CD14-positive monocyte (primary cell): ENCODE measurements at regions not wholly inside any gene's neighbourhood (a gene's known extent, or its start where the extent isn't known, plus 50 kb on each side); places are given as distances from the start of the nearest gene placed in this dataset.

Source experiments
- DNase-seq, 3 donors: peaks; one replicate each; pipeline ENCODE4 v3.0.0-alpha.2; 2011 to 2022
- H2AFZ ChIP-seq: 2 replicates; pipeline ENCODE4 v1.6.0; 2012; ENCODE audit warnings: mild to moderate bottlenecking, low read depth, low read length, inconsistent platforms; ENCODE audit not compliant: insufficient read depth, poor library complexity, severe bottlenecking
- H3K27ac ChIP-seq, 2 donors: 1 replicate in 1 of 2; 2 replicates in 1 of 2; pipeline ENCODE4 v1.5.1; 2012 to 2013; ENCODE audit warnings: low read length in 2 of 2, control low read depth in 1 of 2, inconsistent platforms in 1 of 2, low read depth in 1 of 2, mild to moderate bottlenecking in 1 of 2
- H3K27me3 ChIP-seq, 2 donors: one replicate each; pipeline versions ENCODE4 v1.6.0 to v1.6.1; 2011 to 2013; ENCODE audit warnings: low read length in 2 of 2; ENCODE audit not compliant: control insufficient read depth in 2 of 2, insufficient read depth in 2 of 2
- H3K36me3 ChIP-seq, 2 donors: replicated peaks in 1 of 2; 1 replicate in 1 of 2; 2 replicates in 1 of 2; pipeline versions ENCODE4 v1.5.1 to v1.6.1; 2012 to 2013; ENCODE audit warnings: low read length in 2 of 2, control low read depth in 1 of 2, inconsistent platforms in 1 of 2, mild to moderate bottlenecking in 1 of 2; ENCODE audit not compliant: insufficient read depth in 2 of 2, control insufficient read depth in 1 of 2
- H3K4me1 ChIP-seq, 2 donors: 1 replicate in 1 of 2; 2 replicates in 1 of 2; pipeline versions ENCODE4 v1.5.1 to v1.6.1; 2012 to 2013; ENCODE audit warnings: low read length in 2 of 2, control low read depth in 1 of 2, inconsistent platforms in 1 of 2, mild to moderate bottlenecking in 1 of 2, moderate library complexity in 1 of 2; ENCODE audit not compliant: insufficient read depth in 2 of 2, control insufficient read depth in 1 of 2
- H3K4me2 ChIP-seq: replicated peaks from 2 replicates; pipeline ENCODE3; 2012; ENCODE audit warnings: low read length, moderate library complexity, mild to moderate bottlenecking; ENCODE audit not compliant: poor library complexity, severe bottlenecking; ENCODE audit errors: extremely low read depth
- H3K4me3 ChIP-seq, 3 experiments: fragments of 200-600 bp in 1 of 3; sonication (generic) in 1 of 3; replicated peaks in 1 of 3; 1 replicate in 2 of 3; 2 replicates in 1 of 3; pipeline ENCODE4 v1.5.1; 2011 to 2013; ENCODE audit warnings: low read length in 3 of 3, mild to moderate bottlenecking in 3 of 3, control low read depth in 2 of 3, low read depth in 2 of 3, inconsistent platforms in 1 of 3, moderate library complexity in 1 of 3
- H3K79me2 ChIP-seq: 2 replicates; pipeline ENCODE4 v1.6.0; 2012; ENCODE audit warnings: mild to moderate bottlenecking, control low read depth, inconsistent platforms, low read length, moderate library complexity; ENCODE audit not compliant: insufficient read depth
- H3K9ac ChIP-seq: 2 replicates; pipeline ENCODE4 v1.6.0; 2017; ENCODE audit warnings: low read length, mild to moderate bottlenecking; ENCODE audit not compliant: insufficient read depth, poor library complexity, severe bottlenecking
- H3K9me3 ChIP-seq, 2 donors: replicated peaks in 1 of 2; 1 replicate in 1 of 2; 2 replicates in 1 of 2; pipeline versions ENCODE4 v1.5.1 to v1.6.1; 2012 to 2013; ENCODE audit warnings: low read length in 2 of 2, control low read depth in 1 of 2; ENCODE audit not compliant: control insufficient read depth in 1 of 2, insufficient read depth in 1 of 2
- H4K20me1 ChIP-seq: 2 replicates; pipeline ENCODE4 v1.6.0; 2012; ENCODE audit warnings: mild to moderate bottlenecking, low read length, control low read depth, moderate library complexity; ENCODE audit not compliant: insufficient read depth
- H3K27ac Mint-ChIP-seq, 7 donors: one replicate each; pipeline ENCODE4 v1.8.0; 2020; ENCODE audit warnings: mild to moderate bottlenecking in 7 of 7, mixed read lengths in 7 of 7, moderate library complexity in 6 of 7, inconsistent platforms in 2 of 7
- H3K27me3 Mint-ChIP-seq, 3 donors: one replicate each; pipeline ENCODE4 v1.8.0; 2021 to 2022; ENCODE audit warnings: low read depth in 3 of 3, mild to moderate bottlenecking in 3 of 3, mixed read lengths in 3 of 3, moderate library complexity in 3 of 3, inconsistent platforms in 1 of 3
- H3K36me3 Mint-ChIP-seq, 2 donors: one replicate each; pipeline ENCODE4 v1.8.0; 2020; ENCODE audit warnings: mixed read lengths in 2 of 2, inconsistent platforms in 1 of 2, mild to moderate bottlenecking in 1 of 2
- H3K4me1 Mint-ChIP-seq: one replicate; pipeline ENCODE4 v1.8.0; 2020; ENCODE audit warnings: mild to moderate bottlenecking, mixed read lengths
- H3K4me3 Mint-ChIP-seq, 2 donors: one replicate each; pipeline ENCODE4 v1.8.0; 2020; ENCODE audit warnings: mild to moderate bottlenecking in 2 of 2, mixed read lengths in 2 of 2, moderate library complexity in 1 of 2
- H3K9me3 Mint-ChIP-seq, 7 donors: one replicate each; pipeline ENCODE4 v1.8.0; 2020 to 2022; ENCODE audit warnings: mixed read lengths in 7 of 7, mild to moderate bottlenecking in 6 of 7, moderate library complexity in 6 of 7, inconsistent platforms in 2 of 7
- CTCF ChIP-seq: fragments of 200-600 bp; IDR thresholded peaks from one replicate; pipeline ENCODE4 v1.8.0; 2022; ENCODE audit warnings: antibody characterized with exemption, mild to moderate bottlenecking
- WGBS: methylation state at CpG from one replicate; pipeline ENCODE4 v1.1.5; 2013; ENCODE audit warnings: missing lambda C conversion rate; ENCODE audit not compliant: insufficient coverage; 5-methylcytosine and 5-hydroxymethylcytosine counted together
- intact Hi-C, 2 donors: fragments of 100-400 bp; cut with micrococcal nuclease; formaldehyde crosslinking; loops; one replicate each; pipeline versions ENCODE4 v1.15.0 to v1.15.1; 2023

GRCh38 chr2:181777734-181778133, 97.4 kb upstream of the NEUROD1 start:
- peaks cover 6 to 21% of the 10 kb centered on the region in 2 donors for H3K4me1 ChIP-seq
- DNase-seq, result no peak

GRCh38 chr2:181778621-181779201, 98.4 kb upstream of the NEUROD1 start:
- Mint-ChIP-seq H3K36me3 (no peaks in the 10 kb centered on the region), H3K9me3 (peaks cover 0 to 2% (median 0%) of the 10 kb centered on the region in 7 donors), H3K4me1 (peaks cover 29% of the 10 kb centered on the region), H3K27ac (no peak overlapping the region), H3K4me3 (no peak overlapping the region), H3K27me3 (peaks cover 0 to 3% (median 0%) of the 10 kb centered on the region in 3 donors)
- H3K9me3 ChIP-seq, result no peaks in the 10 kb centered on the region
- H3K9ac ChIP-seq, result no peak overlapping the region
- TF ChIP-seq CTCF, result no peak
- H3K27ac ChIP-seq, result no peak overlapping the region
- WGBS, result 100% methylated on average over 1 of the region's 2 CpGs
- no peak overlapping the region for H2AFZ ChIP-seq
- intact Hi-C loops, result no loop called here
- H4K20me1 ChIP-seq, result no peaks in the 10 kb centered on the region
- H3K79me2 ChIP-seq, result no peaks in the 10 kb centered on the region
- H3K4me2 ChIP-seq, result no peak overlapping the region
- H3K4me1 ChIP-seq, result peaks cover 6 to 21% of the 10 kb centered on the region in 2 donors
- H3K36me3 ChIP-seq, result no peaks in the 10 kb centered on the region
- no peak overlapping the region for H3K4me3 ChIP-seq
- no peak for DNase-seq
- no peaks in the 10 kb centered on the region for H3K27me3 ChIP-seq

More at GRCh38 chr2:181777734-181778133, 97.4 kb upstream of the NEUROD1 start:
- Histone ChIP-seq H3K9me3 (no peaks in the 10 kb centered on the region), H3K79me2 (no peaks in the 10 kb centered on the region), H3K4me3 (no peak overlapping the region), H3K4me2 (no peak overlapping the region), H4K20me1 (no peaks in the 10 kb centered on the region), H3K27me3 (no peaks in the 10 kb centered on the region), H3K27ac (no peak overlapping the region), H2AFZ (no peak overlapping the region), H3K9ac (no peak overlapping the region), H3K36me3 (no peaks in the 10 kb centered on the region)
- Mint-ChIP-seq H3K27ac (no peak overlapping the region), H3K27me3 (peaks cover 0 to 3% (median 0%) of the 10 kb centered on the region in 3 donors), H3K9me3 (peaks cover 0 to 4% (median 0%) of the 10 kb centered on the region in 7 donors), H3K4me3 (no peak overlapping the region), H3K36me3 (no peaks in the 10 kb centered on the region), H3K4me1 (peaks cover 33% of the 10 kb centered on the region)
- no peak for TF ChIP-seq CTCF
- intact Hi-C loops, result no loop called here
- no CpG with 5 or more reads among the region's 3 CpGs for WGBS
